Astrocyte (in vitro differentiated cells and primary cell): ENCODE measurements at regions not wholly inside any gene's neighbourhood (a gene's known extent, or its start where the extent isn't known, plus 50 kb on each side); places are given as distances from the start of the nearest gene placed in this dataset.

ENCODE experiments used
- DNase-seq: peaks from one replicate; pipeline ENCODE4 v3.0.0-alpha.2; 2010; ENCODE audit warnings: low read depth
- FAIRE-seq: peaks from 2 replicates; lab custom pipeline; 2011; peaks lifted over from hg19 to GRCh38; lab: Jason Lieb, UNC
- H2AFZ ChIP-seq: 2 replicates; pipeline ENCODE4 v1.6.0; 2012; ENCODE audit warnings: low read depth, low read length, inconsistent platforms
- H3K27ac ChIP-seq: 2 replicates; pipeline ENCODE4 v1.5.1; 2011; ENCODE audit warnings: low read depth, low read length, inconsistent platforms
- H3K27me3 ChIP-seq: 2 replicates; pipeline ENCODE4 v1.6.0; 2011; ENCODE audit warnings: low read length, inconsistent platforms; ENCODE audit not compliant: insufficient read depth
- H3K36me3 ChIP-seq: 2 replicates; pipeline ENCODE4 v1.5.1; 2011; ENCODE audit warnings: low read length, inconsistent platforms; ENCODE audit not compliant: insufficient read depth
- H3K4me1 ChIP-seq: 2 replicates; pipeline ENCODE4 v1.5.1; 2011; ENCODE audit warnings: low read length, inconsistent platforms; ENCODE audit not compliant: insufficient read depth
- H3K4me2 ChIP-seq: 2 replicates; pipeline ENCODE4 v1.6.0; 2012; ENCODE audit warnings: low read length, inconsistent platforms
- H3K4me3 ChIP-seq: 2 replicates; pipeline ENCODE4 v1.5.1; 2011; ENCODE audit warnings: low read depth, mild to moderate bottlenecking, low read length, inconsistent platforms; ENCODE audit not compliant: insufficient read depth
- H3K79me2 ChIP-seq: 2 replicates; pipeline ENCODE4 v1.6.0; 2012; ENCODE audit warnings: mild to moderate bottlenecking, low read length, inconsistent platforms; ENCODE audit not compliant: insufficient read depth
- H3K9ac ChIP-seq: 2 replicates; pipeline ENCODE4 v1.6.0; 2012; ENCODE audit warnings: mild to moderate bottlenecking, low read length, inconsistent platforms
- H3K9me3 ChIP-seq: 2 replicates; pipeline ENCODE4 v1.5.1; 2012; ENCODE audit warnings: low read depth, mild to moderate bottlenecking, low read length, inconsistent platforms; ENCODE audit not compliant: insufficient read depth
- H4K20me1 ChIP-seq: 2 replicates; pipeline ENCODE4 v1.6.0; 2012; ENCODE audit warnings: low read length, inconsistent platforms; ENCODE audit not compliant: insufficient read depth
- H3K27ac Mint-ChIP-seq: one replicate; pipeline ENCODE4 v1.8.0; 2021; ENCODE audit warnings: mild to moderate bottlenecking, mixed read lengths; ENCODE audit not compliant: unreplicated experiment
- H3K27me3 Mint-ChIP-seq: one replicate; pipeline ENCODE4 v1.8.0; 2021; ENCODE audit warnings: low read depth, mixed read lengths; ENCODE audit not compliant: unreplicated experiment
- H3K36me3 Mint-ChIP-seq: one replicate; pipeline ENCODE4 v1.8.0; 2021; ENCODE audit warnings: low read depth, mixed read lengths; ENCODE audit not compliant: unreplicated experiment
- H3K4me1 Mint-ChIP-seq: one replicate; pipeline ENCODE4 v1.8.0; 2021; ENCODE audit warnings: low read depth, mixed read lengths; ENCODE audit not compliant: unreplicated experiment
- H3K4me3 Mint-ChIP-seq: one replicate; pipeline ENCODE4 v1.8.0; 2021; ENCODE audit warnings: mild to moderate bottlenecking, moderate library complexity, mixed read lengths; ENCODE audit not compliant: unreplicated experiment
- H3K9me3 Mint-ChIP-seq: one replicate; pipeline ENCODE4 v1.8.0; 2021; ENCODE audit warnings: mild to moderate bottlenecking, mixed read lengths; ENCODE audit not compliant: unreplicated experiment
- EZH2 ChIP-seq: IDR thresholded peaks from 2 replicates; pipeline ENCODE4 v1.6.1; 2012; ENCODE audit warnings: mild to moderate bottlenecking, low read length, inconsistent platforms; ENCODE audit not compliant: insufficient read depth
- TF ChIP-seq, protein P1 (sequence below): IDR thresholded peaks from 2 replicates; pipeline ENCODE4 v1.5.1; 2011; ENCODE audit warnings: low read depth, mild to moderate bottlenecking, inconsistent platforms, low read length, moderate library complexity; ENCODE audit not compliant: insufficient read depth

DNA sequence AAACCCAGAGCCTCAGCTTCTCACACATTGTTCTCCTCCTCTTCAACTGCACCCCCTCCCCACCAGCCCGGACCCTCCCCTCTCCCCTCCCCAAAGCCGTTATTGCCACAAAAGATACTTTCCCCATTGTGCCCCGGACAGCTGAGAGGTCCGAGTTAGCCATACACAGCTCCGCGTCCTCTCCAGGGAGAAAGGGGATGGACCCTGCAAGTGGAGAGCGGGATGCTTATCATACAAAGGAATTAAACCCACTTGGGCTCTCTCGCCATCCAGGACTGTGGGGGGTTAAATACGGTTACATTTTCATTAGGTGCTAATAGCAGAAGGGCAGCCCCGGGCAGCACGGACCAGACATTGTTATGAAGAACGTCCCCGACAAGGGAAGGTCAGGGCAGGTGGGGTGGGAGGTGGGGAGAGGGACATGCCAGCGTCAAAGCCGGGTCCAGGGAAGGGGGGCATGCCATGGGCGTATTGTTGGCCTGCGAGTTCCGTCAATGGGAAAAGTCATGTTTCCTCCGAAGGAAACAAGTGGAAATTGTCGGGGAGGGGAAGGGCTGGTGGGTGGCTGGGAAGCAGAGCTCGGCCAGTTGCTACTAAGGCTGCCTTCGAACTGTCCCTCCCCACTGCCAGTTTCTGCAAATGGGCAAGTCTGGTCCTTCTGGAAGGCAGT, 99.1 kb downstream of the SOX9 start:
- no peak for DNase-seq
- Histone ChIP-seq H3K27me3 (peaks cover 37% of the 10 kb centered on the region), H3K4me2 (peak overlapping the region; percentile 83), H3K4me3 (peak overlapping the region; percentile 42), H4K20me1 (no peaks in the 10 kb centered on the region), H3K79me2 (no peaks in the 10 kb centered on the region), H3K27ac (no peak overlapping the region), H2AFZ (peak overlapping the region; percentile 59), H3K9me3 (no peaks in the 10 kb centered on the region), H3K36me3 (no peaks in the 10 kb centered on the region), H3K9ac (no peak overlapping the region), H3K4me1 (no peaks in the 10 kb centered on the region)
- H3K4me1 Mint-ChIP-seq = peaks cover 5% of the 10 kb centered on the region
- peaks cover 57% of the 10 kb centered on the region for H3K27me3 Mint-ChIP-seq
- FAIRE-seq = no peak
- peak overlapping the region; percentile 69 for H3K4me3 Mint-ChIP-seq
- peaks cover 3% of the 10 kb centered on the region for H3K9me3 Mint-ChIP-seq
- H3K27ac Mint-ChIP-seq = no peak overlapping the region
- TF ChIP-seq EZH2 = no peak
- TF ChIP-seq, protein P1, sequence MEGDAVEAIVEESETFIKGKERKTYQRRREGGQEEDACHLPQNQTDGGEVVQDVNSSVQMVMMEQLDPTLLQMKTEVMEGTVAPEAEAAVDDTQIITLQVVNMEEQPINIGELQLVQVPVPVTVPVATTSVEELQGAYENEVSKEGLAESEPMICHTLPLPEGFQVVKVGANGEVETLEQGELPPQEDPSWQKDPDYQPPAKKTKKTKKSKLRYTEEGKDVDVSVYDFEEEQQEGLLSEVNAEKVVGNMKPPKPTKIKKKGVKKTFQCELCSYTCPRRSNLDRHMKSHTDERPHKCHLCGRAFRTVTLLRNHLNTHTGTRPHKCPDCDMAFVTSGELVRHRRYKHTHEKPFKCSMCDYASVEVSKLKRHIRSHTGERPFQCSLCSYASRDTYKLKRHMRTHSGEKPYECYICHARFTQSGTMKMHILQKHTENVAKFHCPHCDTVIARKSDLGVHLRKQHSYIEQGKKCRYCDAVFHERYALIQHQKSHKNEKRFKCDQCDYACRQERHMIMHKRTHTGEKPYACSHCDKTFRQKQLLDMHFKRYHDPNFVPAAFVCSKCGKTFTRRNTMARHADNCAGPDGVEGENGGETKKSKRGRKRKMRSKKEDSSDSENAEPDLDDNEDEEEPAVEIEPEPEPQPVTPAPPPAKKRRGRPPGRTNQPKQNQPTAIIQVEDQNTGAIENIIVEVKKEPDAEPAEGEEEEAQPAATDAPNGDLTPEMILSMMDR = no peak
- no peaks in the 10 kb centered on the region for H3K36me3 Mint-ChIP-seq

DNA sequence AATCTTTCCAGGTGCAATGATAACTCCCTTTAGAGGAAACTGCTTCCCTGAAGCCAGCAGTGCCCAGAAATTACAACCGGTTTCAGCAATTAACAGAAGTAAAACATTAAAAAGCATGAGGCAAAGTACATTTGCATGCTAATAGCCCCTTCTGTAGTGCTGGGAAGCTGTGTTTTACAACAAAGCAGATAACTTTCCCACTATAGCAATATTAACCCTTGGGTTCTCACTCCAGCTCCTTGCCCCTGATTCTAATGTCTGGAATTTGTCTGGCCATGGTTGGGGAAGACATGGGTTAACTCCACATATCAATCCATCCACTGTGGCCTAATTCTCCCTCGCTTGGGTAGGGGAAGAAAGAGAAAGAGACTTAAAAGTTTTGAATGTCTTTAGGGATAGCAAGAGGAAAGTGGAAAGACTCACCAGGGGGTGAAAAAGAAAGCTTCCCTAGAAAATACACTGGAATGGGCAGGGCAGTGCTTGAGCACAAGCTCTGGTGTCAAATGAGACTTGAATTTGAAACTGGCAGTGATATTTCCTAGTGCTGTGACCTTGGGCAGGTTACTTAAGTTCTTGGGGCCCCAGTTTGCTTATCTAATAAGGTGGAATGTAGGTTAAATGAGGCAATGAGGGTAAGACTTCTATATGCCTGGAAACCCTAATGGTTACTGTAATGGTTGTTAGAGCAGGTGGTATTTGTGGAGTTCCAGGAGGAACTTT, 102.0 kb downstream of the SOX9 start:
- H3K27ac ChIP-seq = no peak overlapping the region
- peaks cover 32% of the 10 kb centered on the region for H3K27me3 ChIP-seq
- H3K36me3 ChIP-seq = no peaks in the 10 kb centered on the region
- peaks cover 50% of the 10 kb centered on the region for H3K27me3 Mint-ChIP-seq
- no peaks in the 10 kb centered on the region for H3K36me3 Mint-ChIP-seq
- DNase-seq = no peak
- H2AFZ ChIP-seq = no peak overlapping the region
- H3K79me2 ChIP-seq = no peaks in the 10 kb centered on the region
- no peak overlapping the region for H3K4me3 ChIP-seq
- no peak overlapping the region for H3K4me3 Mint-ChIP-seq
- no peaks in the 10 kb centered on the region for H4K20me1 ChIP-seq
- no peak for TF ChIP-seq EZH2
- TF ChIP-seq, protein P1 = no peak
- no peak for FAIRE-seq
- H3K27ac Mint-ChIP-seq = no peak overlapping the region
- H3K9me3 ChIP-seq = no peaks in the 10 kb centered on the region
- no peak overlapping the region for H3K9ac ChIP-seq
- no peak overlapping the region for H3K4me2 ChIP-seq
- H3K9me3 Mint-ChIP-seq = peaks cover 3% of the 10 kb centered on the region
- H3K4me1 ChIP-seq = no peaks in the 10 kb centered on the region
- H3K4me1 Mint-ChIP-seq = peaks cover 5% of the 10 kb centered on the region

DNA sequence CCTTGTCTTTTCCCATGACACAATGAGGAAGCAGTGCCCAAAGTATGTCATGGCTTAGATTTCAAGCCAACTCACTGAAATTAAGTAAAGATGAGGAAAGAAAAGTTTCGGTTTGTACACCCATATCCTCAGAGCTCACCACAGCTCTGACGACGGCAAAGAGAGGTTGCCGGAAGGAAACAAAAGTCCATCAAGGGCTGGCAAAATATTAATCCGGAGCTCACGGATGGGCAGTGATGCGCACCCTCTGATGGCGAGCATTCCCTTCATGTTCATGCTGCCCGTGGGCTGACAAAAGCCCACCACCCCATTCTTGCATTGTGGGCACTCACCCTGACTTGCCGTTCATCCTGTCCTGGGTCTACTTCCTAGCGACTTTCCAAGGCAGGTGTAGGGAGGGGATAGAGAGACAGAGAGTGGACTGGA, 103.1 kb downstream of the SOX9 start:
- Histone ChIP-seq H3K4me2 (no peak overlapping the region), H3K36me3 (no peaks in the 10 kb centered on the region), H3K27ac (no peak overlapping the region), H3K4me3 (no peak overlapping the region), H4K20me1 (no peaks in the 10 kb centered on the region), H3K79me2 (no peaks in the 10 kb centered on the region), H3K4me1 (no peaks in the 10 kb centered on the region), H3K27me3 (peaks cover 28% of the 10 kb centered on the region), H3K9me3 (no peaks in the 10 kb centered on the region), H3K9ac (no peak overlapping the region), H2AFZ (no peak overlapping the region)
- H3K4me3 Mint-ChIP-seq = no peak overlapping the region
- H3K27me3 Mint-ChIP-seq = peaks cover 41% of the 10 kb centered on the region
- no peak overlapping the region for H3K27ac Mint-ChIP-seq
- H3K36me3 Mint-ChIP-seq = no peaks in the 10 kb centered on the region
- peaks cover 5% of the 10 kb centered on the region for H3K4me1 Mint-ChIP-seq
- TF ChIP-seq EZH2 = no peak
- TF ChIP-seq, protein P1 = no peak
- no peak for FAIRE-seq
- H3K9me3 Mint-ChIP-seq = peaks cover 3% of the 10 kb centered on the region
- DNase-seq = no peak
